ENCODE measurements at regions not wholly inside any gene's neighbourhood (a gene's known extent, or its start where the extent isn't known, plus 50 kb on each side); places are given as distances from the start of the nearest gene placed in this dataset.

- WGBS (ENCODE audit: insufficient coverage, low coverage, missing lambda C conversion rate), result 0% methylated on average over 2 of the region's 2 CpGs
- ChIA-PET CTCF (ENCODE audit: low intra/inter-chr PET ratio) (no interaction called here), POLR2A (no interaction called here)
- intact Hi-C loops (cut with micrococcal nuclease) (no loop called here), in situ Hi-C loops (cut with MboI) (no loop called here)
- no peaks in the 10 kb centered on the region for H3K9me3 ChIP-seq (replicated peaks; ENCODE audit: control insufficient read depth, insufficient read depth, low read depth, low read length)
- H3K9ac ChIP-seq (ENCODE audit: insufficient read depth in 1 of 2, low read depth in 2 of 2, low read length in 2 of 2), result no peak overlapping the region
- H2AFZ ChIP-seq (ENCODE audit: low read depth, low read length), result no peak overlapping the region
- no peaks in the 10 kb centered on the region for H3K27me3 ChIP-seq (ENCODE audit: control insufficient read depth in 2 of 2, insufficient read depth in 2 of 2, low read length in 2 of 2)
- no peaks in the 10 kb centered on the region for H4K20me1 ChIP-seq (replicated peaks; ENCODE audit: control insufficient read depth, insufficient read depth, low read length)
- H3K79me2 ChIP-seq (ENCODE audit: control insufficient read depth, insufficient read depth, low read length), result no peaks in the 10 kb centered on the region
- no peak overlapping the region for H3K27ac ChIP-seq (ENCODE audit: extremely low read depth, low read depth, low read length)
- no peaks in the 10 kb centered on the region for H3K4me1 ChIP-seq (replicated peaks in 1 of 2; ENCODE audit: control insufficient read depth in 2 of 2, insufficient read depth in 2 of 2, low read length in 2 of 2)
- no peak for FAIRE-seq
- no TSS peak for BruUV-seq (replicated peaks)
- ATAC-seq, result no peak
- no peaks in the 10 kb centered on the region for H3K9me1 ChIP-seq (ENCODE audit: control insufficient read depth, insufficient read depth, low read length)
- DNase-seq (ENCODE audit: extremely low read depth in 1 of 4, low spot score in 3 of 4), result no peak
- TF ChIP-seq ZNF431 (CRISPR knock-in tag; IDR thresholded peaks at IDR 0.05) (no peak), BRF2 (IDR thresholded peaks at IDR 0.05; ENCODE audit: borderline replicate concordance, insufficient read depth, insufficient read length) (no peak), HDAC8 (tag; IDR thresholded peaks at IDR 0.05) (no peak), BCLAF1 (IDR thresholded peaks at IDR 0.05; ENCODE audit: borderline replicate concordance in 1 of 2, control insufficient read depth in 1 of 2, low read depth in 2 of 2, low read length in 1 of 2) (no peak)
- H3K4me2 ChIP-seq (ENCODE audit: insufficient read depth, low read length), result no peak overlapping the region
- H3K36me3 ChIP-seq (ENCODE audit: control insufficient read depth, insufficient read depth, low read length), result no peaks in the 10 kb centered on the region
- no peak overlapping the region for H3K4me3 ChIP-seq
These were observed 103.0 kb upstream of the TAPT1 start for GRCh38 chr4:16329125-16329796.
